Endodermal cell (in vitro differentiated cells): ENCODE measurements at regions not wholly inside any gene's neighbourhood (a gene's known extent, or its start where the extent isn't known, plus 50 kb on each side); places are given as distances from the start of the nearest gene placed in this dataset.
"Not testable (repeated sequence)": the region's sequence is repeated elsewhere in the genome, so short reads cannot be mapped to it uniquely, and the experiment has no call there.

Experiments
- DNase-seq: peaks from one replicate; pipeline ENCODE4 v3.0.0-alpha.2; 2017
- H3K27ac ChIP-seq: 2 replicates; pipeline ENCODE4 v1.5.1; 2013; ENCODE audit warnings: mild to moderate bottlenecking, low read depth, low read length, moderate library complexity
- H3K27me3 ChIP-seq: 2 replicates; pipeline ENCODE4 v1.6.1; 2013; ENCODE audit warnings: mild to moderate bottlenecking, low read length, moderate library complexity; ENCODE audit not compliant: insufficient read depth, control insufficient read depth, poor library complexity, severe bottlenecking
- H3K36me3 ChIP-seq: 2 replicates; pipeline ENCODE4 v1.7.0; 2013; ENCODE audit warnings: mild to moderate bottlenecking, low read length, moderate library complexity; ENCODE audit not compliant: control insufficient read depth, insufficient read depth
- H3K4me1 ChIP-seq: one replicate; pipeline ENCODE4 v1.7.0; 2013; ENCODE audit warnings: low read length; ENCODE audit not compliant: control insufficient read depth, insufficient read depth
- H3K4me3 ChIP-seq: 2 replicates; pipeline ENCODE4 v1.5.1; 2013; ENCODE audit warnings: mild to moderate bottlenecking, low read length, moderate library complexity
- H3K9ac ChIP-seq: 2 replicates; pipeline ENCODE4 v1.6.1; 2013; ENCODE audit warnings: mild to moderate bottlenecking, low read length, moderate library complexity; ENCODE audit not compliant: poor library complexity, severe bottlenecking; ENCODE audit errors: extremely low read depth
- H3K9me3 ChIP-seq: 2 replicates; pipeline ENCODE4 v1.6.1; 2013; ENCODE audit warnings: mild to moderate bottlenecking, low read length, moderate library complexity; ENCODE audit not compliant: control insufficient read depth
- H3K27ac Mint-ChIP-seq: 2 replicates; pipeline ENCODE4 v1.8.0; 2020; ENCODE audit warnings: mixed read lengths
- H3K27me3 Mint-ChIP-seq: 2 replicates; pipeline ENCODE4 v1.8.0; 2021; ENCODE audit warnings: mild to moderate bottlenecking, mixed read lengths; ENCODE audit not compliant: insufficient read depth
- H3K36me3 Mint-ChIP-seq: 2 replicates; pipeline ENCODE4 v1.8.0; 2020; ENCODE audit warnings: low read depth, mixed read lengths
- H3K4me1 Mint-ChIP-seq: 2 replicates; pipeline ENCODE4 v1.8.0; 2020; ENCODE audit warnings: mixed read lengths
- H3K4me3 Mint-ChIP-seq: 2 replicates; pipeline ENCODE4 v1.8.0; 2020; ENCODE audit warnings: mild to moderate bottlenecking, moderate library complexity, mixed read lengths
- H3K9me3 Mint-ChIP-seq: 2 replicates; pipeline ENCODE4 v1.8.0; 2020; ENCODE audit warnings: mild to moderate bottlenecking, mixed read lengths
- WGBS, 2 experiments: methylation state at CpG; one replicate each; pipeline versions ENCODE4 v1.1.5 to v1.1.7; 2013; ENCODE audit warnings: missing lambda C conversion rate in 2 of 2, mixed read lengths in 1 of 2; ENCODE audit not compliant: insufficient coverage in 1 of 2, insufficient read length in 1 of 2; 5-methylcytosine and 5-hydroxymethylcytosine counted together
- TF ChIP-seq, protein P1 (sequence below): fragments of 200-600 bp; sonication (generic); conservative IDR thresholded peaks from 2 replicates; pipeline ENCODE4 v1.5.0; 2021; ENCODE audit warnings: antibody characterized with exemption, mild to moderate bottlenecking

GRCh38 chrX:150229030-150229429 lies 134.1 kb upstream of the MAMLD1 start:
- no CpG with 5 or more reads among the region's 1 CpG for WGBS, 2 experiments
- TF ChIP-seq, protein P1, sequence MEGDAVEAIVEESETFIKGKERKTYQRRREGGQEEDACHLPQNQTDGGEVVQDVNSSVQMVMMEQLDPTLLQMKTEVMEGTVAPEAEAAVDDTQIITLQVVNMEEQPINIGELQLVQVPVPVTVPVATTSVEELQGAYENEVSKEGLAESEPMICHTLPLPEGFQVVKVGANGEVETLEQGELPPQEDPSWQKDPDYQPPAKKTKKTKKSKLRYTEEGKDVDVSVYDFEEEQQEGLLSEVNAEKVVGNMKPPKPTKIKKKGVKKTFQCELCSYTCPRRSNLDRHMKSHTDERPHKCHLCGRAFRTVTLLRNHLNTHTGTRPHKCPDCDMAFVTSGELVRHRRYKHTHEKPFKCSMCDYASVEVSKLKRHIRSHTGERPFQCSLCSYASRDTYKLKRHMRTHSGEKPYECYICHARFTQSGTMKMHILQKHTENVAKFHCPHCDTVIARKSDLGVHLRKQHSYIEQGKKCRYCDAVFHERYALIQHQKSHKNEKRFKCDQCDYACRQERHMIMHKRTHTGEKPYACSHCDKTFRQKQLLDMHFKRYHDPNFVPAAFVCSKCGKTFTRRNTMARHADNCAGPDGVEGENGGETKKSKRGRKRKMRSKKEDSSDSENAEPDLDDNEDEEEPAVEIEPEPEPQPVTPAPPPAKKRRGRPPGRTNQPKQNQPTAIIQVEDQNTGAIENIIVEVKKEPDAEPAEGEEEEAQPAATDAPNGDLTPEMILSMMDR: no peak
- H3K27ac Mint-ChIP-seq: no peak overlapping the region
- Histone ChIP-seq H3K27ac (no peak overlapping the region), H3K9me3 (no peaks in the 10 kb centered on the region), H3K9ac (no peak overlapping the region), H3K27me3 (no peaks in the 10 kb centered on the region), H3K4me1 (no peaks in the 10 kb centered on the region), H3K36me3 (no peaks in the 10 kb centered on the region), H3K4me3 (no peak overlapping the region)
- H3K9me3 Mint-ChIP-seq: peaks cover 54% of the 10 kb centered on the region
- H3K4me3 Mint-ChIP-seq: no peak overlapping the region
- H3K36me3 Mint-ChIP-seq: no peaks in the 10 kb centered on the region
- H3K4me1 Mint-ChIP-seq: peaks cover 7% of the 10 kb centered on the region
- peaks cover 37% of the 10 kb centered on the region for H3K27me3 Mint-ChIP-seq
- no peak for DNase-seq

DNA sequence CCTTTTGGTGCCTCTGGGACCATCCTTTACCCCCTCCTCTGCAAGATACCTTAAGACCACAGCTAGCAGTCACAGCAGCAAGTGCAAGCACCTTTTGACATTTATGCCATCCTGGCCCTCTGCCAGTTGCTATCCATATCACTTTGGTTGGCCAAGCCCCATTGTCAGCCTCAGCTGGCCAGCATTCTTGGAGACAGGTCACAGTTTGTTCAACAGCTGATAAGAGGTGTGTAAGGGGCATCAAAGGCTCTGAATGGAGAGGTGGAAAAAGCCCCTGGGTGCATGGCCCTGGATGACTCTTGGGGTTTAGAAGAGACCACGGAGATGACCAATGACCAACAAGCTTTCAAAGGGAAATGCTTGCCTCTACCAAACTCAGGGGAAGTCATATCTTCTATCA lies 133.6 kb upstream of the MAMLD1 start:
- WGBS, 2 experiments: 100% methylated on average over 1 of the region's 1 CpG; no CpG with 5 or more reads in 1 of the 2 experiments
- H3K36me3 Mint-ChIP-seq: no peaks in the 10 kb centered on the region
- H3K9me3 ChIP-seq: no peaks in the 10 kb centered on the region
- peaks cover 7% of the 10 kb centered on the region for H3K4me1 Mint-ChIP-seq
- H3K4me1 ChIP-seq: no peaks in the 10 kb centered on the region
- no peaks in the 10 kb centered on the region for H3K27me3 ChIP-seq
- no peak overlapping the region for H3K9ac ChIP-seq
- H3K27ac Mint-ChIP-seq: no peak overlapping the region
- H3K4me3 ChIP-seq: no peak overlapping the region
- peaks cover 33% of the 10 kb centered on the region for H3K27me3 Mint-ChIP-seq
- DNase-seq: no peak
- H3K36me3 ChIP-seq: no peaks in the 10 kb centered on the region
- no peak overlapping the region for H3K4me3 Mint-ChIP-seq
- H3K9me3 Mint-ChIP-seq: peaks cover 54% of the 10 kb centered on the region
- TF ChIP-seq, protein P1: no peak
- no peak overlapping the region for H3K27ac ChIP-seq

DNA sequence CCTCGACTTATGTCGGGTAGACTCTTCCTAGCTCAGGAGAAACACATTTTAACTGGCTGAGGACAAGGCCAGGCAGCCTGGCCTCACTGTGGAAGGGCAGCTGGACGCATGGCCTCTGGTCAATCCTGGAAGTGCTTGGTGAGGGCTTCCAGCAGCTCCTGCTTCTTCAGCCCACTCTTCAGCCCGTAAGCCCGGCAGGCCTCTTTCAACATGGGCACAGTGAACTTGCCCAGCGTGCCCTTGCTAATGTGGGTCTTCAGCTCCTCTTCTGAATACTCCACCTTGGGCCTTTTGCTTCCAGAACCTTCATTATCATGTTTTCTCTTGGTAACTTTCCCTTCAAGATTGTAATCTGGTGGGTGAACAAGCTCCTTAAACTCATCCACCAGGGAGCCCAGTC lies 132.2 kb upstream of the MAMLD1 start:
- H3K36me3 Mint-ChIP-seq, DNase-seq, H3K4me1 Mint-ChIP-seq, H3K9me3 ChIP-seq, H3K4me3 Mint-ChIP-seq, H3K9ac ChIP-seq, H3K36me3 ChIP-seq, H3K4me1 ChIP-seq, H3K4me3 ChIP-seq, H3K27ac ChIP-seq, H3K27ac Mint-ChIP-seq, H3K27me3 ChIP-seq: not testable (repeated sequence)
- peaks cover 26% of the 10 kb centered on the region for H3K27me3 Mint-ChIP-seq
- 94% methylated on average over 5 of the region's 6 CpGs; no CpG with 5 or more reads in 1 of the 2 experiments for WGBS, 2 experiments
- peaks cover 56% of the 10 kb centered on the region for H3K9me3 Mint-ChIP-seq

DNA sequence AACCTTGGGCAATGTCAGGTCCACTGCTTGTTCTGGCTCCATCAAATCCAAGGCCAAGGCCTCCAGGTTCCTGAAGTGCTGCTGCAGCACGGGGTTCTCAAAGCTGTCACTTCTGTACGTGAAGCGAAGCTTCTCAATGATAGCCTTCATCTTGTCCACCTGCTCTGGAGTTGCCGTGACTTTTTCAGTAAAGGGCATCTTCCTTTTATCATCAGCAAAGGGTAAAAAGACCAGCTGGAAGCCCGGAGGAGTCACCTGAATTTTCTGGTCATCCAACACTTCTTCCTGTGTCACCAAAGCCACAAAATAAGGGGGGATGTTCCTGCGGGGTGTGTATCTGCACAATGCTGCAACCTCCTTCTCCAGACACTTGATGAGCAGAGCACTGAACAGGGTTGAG lies 131.7 kb upstream of the MAMLD1 start:
- H3K27ac ChIP-seq, H3K9ac ChIP-seq, H3K4me1 ChIP-seq, H3K27ac Mint-ChIP-seq, H3K27me3 ChIP-seq, H3K9me3 ChIP-seq, H3K36me3 ChIP-seq, H3K4me3 Mint-ChIP-seq, DNase-seq, H3K4me1 Mint-ChIP-seq, H3K4me3 ChIP-seq, H3K36me3 Mint-ChIP-seq: not testable (repeated sequence)
- H3K27me3 Mint-ChIP-seq: peaks cover 22% of the 10 kb centered on the region
- H3K9me3 Mint-ChIP-seq: peaks cover 53% of the 10 kb centered on the region
- 96 to 100% methylated on average over 3 to 6 of the region's 6 CpGs for WGBS, 2 experiments

- not testable (repeated sequence) for H3K4me1 ChIP-seq, H3K9me3 ChIP-seq, H3K4me3 Mint-ChIP-seq, DNase-seq, H3K36me3 ChIP-seq, H3K27ac ChIP-seq, H3K9ac ChIP-seq, H3K4me3 ChIP-seq, H3K4me1 Mint-ChIP-seq, H3K27me3 ChIP-seq, H3K27ac Mint-ChIP-seq, H3K36me3 Mint-ChIP-seq
- WGBS, 2 experiments: 95 to 100% methylated on average over 3 to 5 of the region's 5 CpGs
- Mint-ChIP-seq H3K27me3 (peaks cover 18% of the 10 kb centered on the region), H3K9me3 (peaks cover 47% of the 10 kb centered on the region)
Observed at GRCh38 chrX:150232222-150232621, 130.9 kb upstream of the MAMLD1 start.
